Neural cell (in vitro differentiated cells): ENCODE measurements at regions not wholly inside any gene's neighbourhood (a gene's known extent, or its start where the extent isn't known, plus 50 kb on each side); places are given as distances from the start of the nearest gene placed in this dataset.

Experiments
- EP300 ChIP-seq: fragments of 450-650 bp; conservative IDR thresholded peaks from 2 replicates; pipeline ENCODE4 v1.6.1; 2014; ENCODE audit warnings: antibody characterized with exemption, mild to moderate bottlenecking, moderate library complexity; ENCODE audit not compliant: poor library complexity, severe bottlenecking
- EZH2 ChIP-seq: fragments of 200-600, 300-800 bp; shearing (Covaris generic), sonication (generic); IDR thresholded peaks from 2 replicates; pipeline ENCODE4 v1.6.1; 2014; ENCODE audit warnings: antibody characterized with exemption, low read length, borderline replicate concordance, mild to moderate bottlenecking; ENCODE audit not compliant: insufficient read depth, poor library complexity, severe bottlenecking
- POLR2AphosphoS5 ChIP-seq: IDR thresholded peaks from 2 replicates; pipeline ENCODE4 v1.6.1; 2012
- TF ChIP-seq, protein P1 (sequence below): fragments of 450-650 bp; IDR thresholded peaks from 2 replicates; pipeline ENCODE4 v1.5.1; 2014; ENCODE audit warnings: antibody characterized with exemption, mild to moderate bottlenecking, moderate library complexity; ENCODE audit not compliant: poor library complexity, severe bottlenecking

DNA sequence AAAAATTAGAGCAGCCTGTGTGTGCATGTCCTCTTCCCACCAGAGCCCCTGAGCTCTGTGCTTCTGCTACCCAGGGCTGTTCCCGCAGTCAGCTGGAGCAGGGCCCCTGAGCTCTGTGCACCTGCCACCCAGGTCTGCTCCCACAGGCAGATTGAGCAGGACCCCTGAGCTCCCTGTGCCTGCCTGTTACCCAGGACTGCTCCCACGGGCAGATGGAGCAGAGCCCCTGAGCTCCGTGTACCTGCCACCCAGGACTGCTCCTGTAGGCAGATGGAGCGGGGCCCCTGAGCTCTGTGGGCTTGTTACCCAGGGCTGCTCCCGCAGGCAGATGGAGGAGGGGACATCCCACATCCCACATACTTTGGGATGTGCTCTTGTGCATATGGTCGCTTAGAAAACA lies 186.8 kb upstream of the SOX1 start:
- TF ChIP-seq POLR2AphosphoS5 (no peak), EZH2 (no peak), EP300 (no peak)
- TF ChIP-seq, protein P1, sequence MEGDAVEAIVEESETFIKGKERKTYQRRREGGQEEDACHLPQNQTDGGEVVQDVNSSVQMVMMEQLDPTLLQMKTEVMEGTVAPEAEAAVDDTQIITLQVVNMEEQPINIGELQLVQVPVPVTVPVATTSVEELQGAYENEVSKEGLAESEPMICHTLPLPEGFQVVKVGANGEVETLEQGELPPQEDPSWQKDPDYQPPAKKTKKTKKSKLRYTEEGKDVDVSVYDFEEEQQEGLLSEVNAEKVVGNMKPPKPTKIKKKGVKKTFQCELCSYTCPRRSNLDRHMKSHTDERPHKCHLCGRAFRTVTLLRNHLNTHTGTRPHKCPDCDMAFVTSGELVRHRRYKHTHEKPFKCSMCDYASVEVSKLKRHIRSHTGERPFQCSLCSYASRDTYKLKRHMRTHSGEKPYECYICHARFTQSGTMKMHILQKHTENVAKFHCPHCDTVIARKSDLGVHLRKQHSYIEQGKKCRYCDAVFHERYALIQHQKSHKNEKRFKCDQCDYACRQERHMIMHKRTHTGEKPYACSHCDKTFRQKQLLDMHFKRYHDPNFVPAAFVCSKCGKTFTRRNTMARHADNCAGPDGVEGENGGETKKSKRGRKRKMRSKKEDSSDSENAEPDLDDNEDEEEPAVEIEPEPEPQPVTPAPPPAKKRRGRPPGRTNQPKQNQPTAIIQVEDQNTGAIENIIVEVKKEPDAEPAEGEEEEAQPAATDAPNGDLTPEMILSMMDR, result no peak
